NCI-H345 treated with DMSO at 0.1 percent for 48 hours (cell line): ENCODE measurements at regions not wholly inside any gene's neighbourhood (a gene's known extent, or its start where the extent isn't known, plus 50 kb on each side); places are given as distances from the start of the nearest gene placed in this dataset.
"Not testable (repeated sequence)": the region's sequence is repeated elsewhere in the genome, so short reads cannot be mapped to it uniquely, and the experiment has no call there.

Experiments
- DNase-seq: peaks from one replicate; lab custom pipeline; 2025; ENCODE audit not compliant: unreplicated experiment; lab: John Stamatoyannopoulos, UW

DNA sequence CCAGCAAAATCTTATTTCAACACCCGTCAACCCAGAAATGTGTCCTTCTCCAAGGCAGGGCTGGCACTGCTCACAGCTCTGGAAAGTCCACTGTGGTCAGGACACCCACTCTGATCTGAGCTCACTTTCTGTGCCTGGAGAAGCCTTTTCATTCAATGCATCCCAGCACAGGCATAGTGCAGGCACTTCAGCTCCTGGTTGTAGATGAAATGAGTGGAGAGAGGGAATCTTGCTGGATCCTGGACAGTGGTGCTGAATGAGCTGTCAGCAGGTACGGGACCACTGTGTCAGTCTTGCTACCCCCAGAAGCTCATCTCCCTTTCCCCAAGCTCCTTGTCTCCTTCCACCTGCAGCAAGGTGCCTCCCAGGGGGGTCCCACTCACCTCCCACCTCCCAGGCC, 86.1 kb upstream of the SALL1 start:
- DNase-seq, result no peak

DNA sequence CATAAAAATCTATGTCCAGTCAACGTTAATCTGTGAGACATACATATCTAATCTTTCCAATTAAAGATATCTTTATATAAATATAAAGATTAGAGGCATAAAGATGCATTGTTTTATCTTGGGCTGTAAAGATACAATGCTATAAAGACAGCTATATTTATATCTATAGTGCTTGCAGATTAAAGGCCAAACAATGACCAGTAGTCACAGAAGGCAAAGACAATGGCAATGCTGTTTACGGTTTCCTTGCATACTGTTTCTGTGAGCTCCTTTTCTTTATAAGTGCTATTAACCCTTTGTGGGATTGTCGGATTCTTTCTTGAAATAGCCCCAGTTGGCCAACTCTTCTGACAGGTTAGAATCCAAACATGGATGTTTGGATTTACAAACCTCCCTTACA, 85.5 kb upstream of the SALL1 start:
- DNase-seq, result no peak

DNA sequence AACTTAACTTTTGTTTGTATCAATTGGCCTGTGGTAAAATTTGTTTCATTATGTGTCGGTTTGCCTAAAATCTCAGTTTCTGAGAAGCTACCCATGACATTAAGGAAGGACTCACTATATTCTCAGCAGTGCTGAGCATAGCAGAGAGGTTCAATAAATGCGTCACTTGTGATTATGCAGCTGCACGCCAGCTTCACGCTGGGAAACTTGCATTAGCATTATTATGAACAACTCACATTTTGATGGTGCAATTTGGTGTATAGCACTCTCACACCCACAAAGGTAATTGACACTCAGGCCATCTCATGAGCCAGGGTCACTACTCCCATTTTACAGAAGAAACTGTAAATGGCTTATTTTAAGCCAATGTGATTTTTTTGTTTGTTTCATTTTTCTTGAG, 80.6 kb upstream of the SALL1 start:
- no peak for DNase-seq

DNA sequence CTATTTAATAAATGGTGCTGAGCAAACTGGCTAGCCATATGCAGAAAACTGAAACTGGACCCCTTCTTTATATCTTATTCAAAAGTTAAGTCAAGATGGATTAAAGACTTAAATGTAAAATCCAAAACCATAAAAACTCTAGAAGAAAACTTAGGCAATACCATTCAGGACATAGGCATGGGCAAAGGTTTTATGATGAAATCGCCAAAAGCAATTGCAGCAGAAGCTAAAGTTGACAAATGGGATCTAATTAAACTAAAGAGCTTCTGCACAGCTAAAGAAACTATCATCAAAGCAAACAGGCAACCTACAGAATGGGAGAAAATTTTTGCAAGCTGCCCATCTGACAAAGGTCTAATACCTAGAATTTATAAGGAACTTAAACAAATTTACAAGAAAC, 79.0 kb upstream of the SALL1 start:
- not testable (repeated sequence) for DNase-seq

DNA sequence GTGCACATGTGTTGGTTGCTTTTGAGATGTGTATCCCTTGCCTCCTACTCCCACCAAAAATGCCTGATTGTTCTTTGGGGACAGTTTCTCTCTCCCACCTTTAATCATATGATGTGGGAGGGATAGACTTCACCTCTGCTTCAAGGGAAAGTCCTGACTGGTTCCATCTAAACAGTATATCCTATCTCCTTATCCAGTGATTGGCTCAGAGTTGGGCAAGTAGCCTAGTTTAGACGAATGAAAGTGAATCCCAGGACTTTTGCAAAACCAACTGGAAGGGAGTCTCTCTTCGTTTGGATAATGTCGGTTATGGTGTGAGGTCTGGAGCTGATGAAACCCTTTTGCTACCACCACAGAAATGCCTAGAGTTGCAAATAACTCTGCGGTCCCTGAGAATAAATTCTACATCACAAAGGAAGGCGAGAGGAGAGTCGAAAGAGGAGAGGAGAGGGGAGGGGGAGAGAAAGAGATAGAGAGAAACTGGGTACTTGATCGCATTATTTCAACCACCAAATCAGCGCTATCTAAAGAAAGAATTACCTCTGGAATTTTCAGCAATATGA, 77.1 kb upstream of the SALL1 start:
- no peak for DNase-seq

DNA sequence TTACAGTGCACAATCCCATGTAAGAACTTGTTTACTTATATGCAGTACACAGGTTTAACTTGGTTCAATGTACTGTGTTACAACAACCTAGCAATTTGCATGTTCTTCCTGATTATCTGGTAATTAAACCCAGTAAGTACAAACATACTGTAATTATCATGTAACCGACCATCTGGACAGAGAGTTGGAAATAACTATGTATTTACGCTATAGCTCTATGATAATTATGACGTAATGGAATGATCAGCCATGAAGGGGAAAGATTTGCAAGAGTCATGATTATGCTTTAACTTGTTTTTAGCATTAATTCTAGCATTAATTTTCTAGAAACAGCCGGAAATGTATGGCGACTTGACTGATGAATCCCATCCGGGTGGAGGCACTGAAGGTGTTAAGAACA, 74.8 kb upstream of the SALL1 start:
- no peak for DNase-seq

DNA sequence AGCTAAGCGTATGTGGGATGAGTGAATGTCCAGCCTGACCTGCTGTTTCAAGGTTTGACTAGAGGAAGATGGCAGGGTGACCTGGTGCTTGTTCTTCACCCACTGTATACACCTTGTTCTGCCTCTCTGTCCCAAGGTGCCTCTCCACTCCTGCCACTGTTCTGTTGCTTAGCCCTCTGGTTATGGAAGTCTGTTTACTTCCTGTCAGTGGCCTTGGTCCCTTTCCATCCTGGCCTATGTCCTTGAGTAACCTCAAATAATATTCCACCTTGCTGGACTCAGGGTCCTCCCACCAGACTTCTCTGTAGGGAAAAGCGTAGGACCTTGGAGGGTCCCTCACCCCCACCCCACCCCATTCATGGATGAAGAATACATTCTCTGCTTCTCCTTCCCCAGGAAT, 73.2 kb upstream of the SALL1 start:
- no peak for DNase-seq

DNA sequence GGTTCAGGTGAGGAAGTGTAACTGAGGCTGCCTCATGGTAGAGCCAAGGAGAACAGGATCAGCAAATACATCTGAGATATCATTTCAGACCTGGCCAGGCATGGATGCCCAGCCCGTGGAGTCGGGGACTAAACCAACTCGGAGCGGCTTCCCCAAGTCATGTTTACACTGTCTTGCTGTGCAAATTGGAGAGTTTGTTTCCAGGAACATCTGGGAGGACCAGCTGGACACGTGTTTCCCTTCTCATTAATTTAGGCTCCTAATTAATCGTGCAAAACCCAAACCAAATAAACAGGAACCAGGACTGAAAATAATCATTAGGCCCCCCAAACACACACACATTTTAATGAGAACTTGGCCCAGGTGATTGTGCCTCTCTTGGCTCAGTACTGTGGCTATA, 70.9 kb upstream of the SALL1 start:
- no peak for DNase-seq

DNA sequence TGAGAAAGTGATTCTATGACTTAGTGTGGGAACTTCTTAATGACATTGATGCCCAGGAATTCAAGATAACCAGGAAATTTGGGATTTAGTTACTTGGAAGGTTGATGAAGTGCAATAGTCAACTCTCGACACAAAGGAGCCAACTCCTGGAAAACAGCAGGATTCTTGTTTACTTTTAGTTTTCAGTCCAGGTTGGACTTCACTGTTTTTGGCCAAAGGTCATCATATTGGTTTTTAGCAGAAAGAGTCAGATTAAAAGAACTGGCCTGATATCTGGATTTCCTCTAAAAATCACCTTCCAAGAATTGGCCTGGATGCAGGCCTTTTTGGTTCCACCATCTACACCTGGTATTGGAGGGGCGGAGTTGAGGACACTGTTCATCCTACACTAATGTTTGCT, 60.1 kb upstream of the SALL1 start:
- no peak for DNase-seq

DNA sequence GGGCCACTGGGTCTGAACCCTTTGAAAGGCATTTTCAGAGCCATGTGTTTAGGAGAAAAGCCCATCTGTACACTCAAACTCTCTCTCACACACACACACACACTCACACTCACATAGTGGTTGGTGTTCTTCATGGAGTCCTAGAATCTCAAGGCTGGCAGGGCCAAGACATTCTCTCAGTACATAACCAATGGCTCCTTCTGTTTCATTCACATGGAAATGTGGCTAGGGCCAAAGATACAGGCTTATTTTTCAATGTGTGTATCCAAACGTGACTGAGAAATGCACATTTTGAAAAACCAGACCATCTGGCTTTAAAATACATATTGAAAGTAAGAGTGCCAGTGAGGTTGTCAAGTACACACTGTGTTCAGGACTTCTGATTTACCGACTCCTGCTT, 59.0 kb upstream of the SALL1 start:
- DNase-seq, result no peak

DNA sequence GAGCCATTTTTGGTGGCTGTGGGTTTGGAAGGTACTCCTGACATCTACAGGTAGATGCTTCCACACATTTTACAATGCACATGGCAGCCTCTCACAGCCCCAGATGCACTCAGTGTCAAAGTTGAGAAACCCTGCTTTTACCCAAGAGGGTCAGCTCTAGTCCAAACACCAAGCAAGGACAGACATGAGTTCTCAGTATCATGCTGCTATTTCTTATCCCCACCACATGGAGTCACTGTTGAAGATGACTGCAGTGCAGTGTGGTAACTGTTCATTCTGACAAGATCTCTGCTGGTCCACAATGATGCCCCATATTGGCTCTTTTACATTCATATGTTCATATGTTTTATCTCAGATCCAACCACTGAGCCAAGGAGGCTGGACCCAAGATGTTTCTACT, 50.5 kb upstream of the SALL1 start:
- DNase-seq, result no peak
